ENCODE measurements at regions not wholly inside any gene's neighbourhood (a gene's known extent, or its start where the extent isn't known, plus 50 kb on each side); places are given as distances from the start of the nearest gene placed in this dataset.

DNA sequence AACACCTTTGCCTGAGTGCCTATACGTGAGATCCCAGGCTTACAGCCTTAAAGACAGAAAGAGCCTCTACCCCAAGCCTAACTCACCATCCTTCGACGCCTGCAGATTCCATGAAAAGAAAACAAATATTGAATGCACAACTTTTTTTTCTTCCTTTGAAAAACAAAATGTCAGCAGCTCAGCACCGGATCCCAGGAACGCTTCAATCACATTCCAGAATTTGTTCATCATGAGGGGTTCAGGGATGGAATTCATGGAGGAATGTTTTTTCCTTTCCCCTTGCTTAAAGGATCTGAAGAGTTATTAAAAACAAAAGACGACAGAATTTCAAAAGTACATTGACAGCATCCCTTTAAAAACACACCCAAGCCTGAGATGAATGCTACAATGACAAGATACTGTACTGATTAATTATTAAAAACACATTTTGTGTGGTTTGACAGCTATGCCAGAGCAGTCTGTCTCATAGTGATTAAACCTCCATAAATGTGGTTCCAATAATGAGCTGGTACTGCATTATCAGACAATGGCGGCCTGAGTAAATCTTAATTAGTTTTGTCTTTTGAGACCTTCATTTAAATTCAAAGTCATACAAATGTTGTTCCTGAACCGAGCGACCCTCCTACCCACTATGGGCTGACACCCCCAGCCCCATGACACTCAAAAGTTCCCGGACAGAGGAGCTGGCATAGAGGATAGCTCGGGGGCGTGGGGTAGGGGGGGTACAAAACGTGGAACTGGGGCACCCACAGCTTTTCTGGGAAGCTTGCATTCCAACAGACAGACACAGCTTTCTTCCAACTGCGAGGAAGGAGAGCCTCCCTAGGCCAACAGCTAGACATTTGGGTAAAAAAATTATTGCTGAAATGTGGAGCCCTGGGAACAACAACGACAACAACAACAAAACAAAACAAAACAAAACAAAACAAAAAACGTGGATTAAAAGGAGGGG is 227.5 kb downstream of the TTC32 start:
- Mint-ChIP-seq H3K4me1 (ENCODE audit: low read depth) (no peaks in the 10 kb centered on the region), H3K27me3 (ENCODE audit: low read depth) (peaks cover 6% of the 10 kb centered on the region), H3K9me3 (no peaks in the 10 kb centered on the region), H3K4me3 (no peak overlapping the region), H3K36me3 (ENCODE audit: insufficient read depth) (no peaks in the 10 kb centered on the region)
- DNase-seq (no peak), ATAC-seq (no peak)

- H3K27me3 Mint-ChIP-seq (ENCODE audit: low read depth): peaks cover 6% of the 10 kb centered on the region
- no peak for DNase-seq
- ATAC-seq: no peak
- no peaks in the 10 kb centered on the region for H3K9me3 Mint-ChIP-seq
- H3K4me3 Mint-ChIP-seq: no peak overlapping the region
- no peaks in the 10 kb centered on the region for H3K4me1 Mint-ChIP-seq (ENCODE audit: low read depth)
- H3K36me3 Mint-ChIP-seq (ENCODE audit: insufficient read depth): no peaks in the 10 kb centered on the region
Measured at GRCh38 chr2:19673213-19673791, 228.5 kb downstream of the TTC32 start.

- peaks cover 3% of the 10 kb centered on the region for H3K27me3 Mint-ChIP-seq (ENCODE audit: low read depth)
- H3K36me3 Mint-ChIP-seq (ENCODE audit: insufficient read depth): no peaks in the 10 kb centered on the region
- DNase-seq (no peak), ATAC-seq (no peak)
- H3K4me3 Mint-ChIP-seq: no peak overlapping the region
- no peaks in the 10 kb centered on the region for H3K9me3 Mint-ChIP-seq
- no peaks in the 10 kb centered on the region for H3K4me1 Mint-ChIP-seq (ENCODE audit: low read depth)
Measured at GRCh38 chr2:19671916-19672315, 229.9 kb downstream of the TTC32 start.

GRCh38 chr2:19671311-19671710 is 230.5 kb downstream of the TTC32 start:
- Mint-ChIP-seq H3K4me1 (ENCODE audit: low read depth) (no peaks in the 10 kb centered on the region), H3K36me3 (ENCODE audit: insufficient read depth) (no peaks in the 10 kb centered on the region), H3K4me3 (no peak overlapping the region), H3K9me3 (no peaks in the 10 kb centered on the region), H3K27me3 (ENCODE audit: low read depth) (no peaks in the 10 kb centered on the region)
- no peak for ATAC-seq
- no peak for DNase-seq

DNA sequence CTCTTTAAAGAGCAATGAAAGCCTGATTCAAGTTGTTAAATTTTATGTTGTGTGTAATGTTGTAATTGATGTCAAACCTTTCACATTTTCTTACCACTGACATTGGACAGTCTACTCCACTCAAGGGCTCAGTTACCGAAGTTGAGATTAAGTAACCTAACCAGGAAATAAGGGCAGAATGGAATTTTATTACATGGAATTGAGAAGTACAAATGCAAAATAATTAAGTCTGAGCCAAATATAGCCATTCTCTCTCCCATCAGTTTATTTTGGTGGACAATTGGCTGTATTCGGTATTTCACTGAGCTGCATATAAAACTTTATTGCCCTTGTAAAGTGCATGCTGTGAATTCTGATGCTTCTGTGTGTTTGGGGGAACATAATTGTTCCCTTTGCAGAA is 231.5 kb downstream of the TTC32 start:
- ATAC-seq (no peak), DNase-seq (no peak)
- Mint-ChIP-seq H3K4me3 (no peak overlapping the region), H3K9me3 (no peaks in the 10 kb centered on the region), H3K36me3 (ENCODE audit: insufficient read depth) (no peaks in the 10 kb centered on the region), H3K27me3 (ENCODE audit: low read depth) (no peaks in the 10 kb centered on the region), H3K4me1 (ENCODE audit: low read depth) (no peaks in the 10 kb centered on the region)

GRCh38 chr2:19669559-19669958 is 232.2 kb downstream of the TTC32 start:
- no peak for DNase-seq
- H3K27me3 Mint-ChIP-seq (ENCODE audit: low read depth): no peaks in the 10 kb centered on the region
- no peaks in the 10 kb centered on the region for H3K9me3 Mint-ChIP-seq
- no peaks in the 10 kb centered on the region for H3K4me1 Mint-ChIP-seq (ENCODE audit: low read depth)
- H3K36me3 Mint-ChIP-seq (ENCODE audit: insufficient read depth): no peaks in the 10 kb centered on the region
- ATAC-seq: no peak
- no peak overlapping the region for H3K4me3 Mint-ChIP-seq

- ATAC-seq: no peak
- no peaks in the 10 kb centered on the region for H3K27me3 Mint-ChIP-seq (ENCODE audit: low read depth)
- H3K4me1 Mint-ChIP-seq (ENCODE audit: low read depth): no peaks in the 10 kb centered on the region
Measured at GRCh38 chr2:19669126-19669525, 232.7 kb downstream of the TTC32 start.

DNA sequence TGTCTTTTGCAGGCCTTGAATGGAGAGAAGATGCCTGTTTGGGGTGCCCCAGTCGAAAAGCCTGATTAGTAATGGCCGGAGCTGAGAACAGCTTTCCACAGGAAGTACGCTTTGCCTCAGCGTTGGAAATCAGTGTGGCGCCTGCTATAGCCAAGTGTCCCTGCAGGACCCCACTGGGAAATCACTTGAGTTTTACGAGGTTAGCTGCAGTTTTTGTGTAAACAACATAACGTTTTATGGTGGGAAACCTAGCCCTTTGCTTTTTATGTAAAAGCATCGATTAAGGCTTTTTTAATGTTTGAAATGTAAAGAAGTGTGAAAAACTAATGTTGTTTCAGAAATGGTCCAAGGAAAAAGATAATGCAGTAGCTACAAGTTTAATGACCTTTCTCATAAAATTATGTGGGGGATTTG is 234.2 kb downstream of the TTC32 start:
- H3K27me3 Mint-ChIP-seq (ENCODE audit: low read depth): no peaks in the 10 kb centered on the region
- DNase-seq (no peak), ATAC-seq (no peak)
- H3K36me3 Mint-ChIP-seq (ENCODE audit: insufficient read depth): no peaks in the 10 kb centered on the region
- no peak overlapping the region for H3K4me3 Mint-ChIP-seq
- no peaks in the 10 kb centered on the region for H3K4me1 Mint-ChIP-seq (ENCODE audit: low read depth)
- H3K9me3 Mint-ChIP-seq: no peaks in the 10 kb centered on the region

More at GRCh38 chr2:19669126-19669525, 232.7 kb downstream of the TTC32 start:
- H3K36me3 Mint-ChIP-seq (ENCODE audit: insufficient read depth): no peaks in the 10 kb centered on the region
- no peaks in the 10 kb centered on the region for H3K9me3 Mint-ChIP-seq
- no peak overlapping the region for H3K4me3 Mint-ChIP-seq
- no peak for DNase-seq

- Mint-ChIP-seq H3K36me3 (ENCODE audit: insufficient read depth) (no peaks in the 10 kb centered on the region), H3K4me1 (ENCODE audit: low read depth) (no peaks in the 10 kb centered on the region), H3K9me3 (no peaks in the 10 kb centered on the region), H3K27me3 (ENCODE audit: low read depth) (no peaks in the 10 kb centered on the region), H3K4me3 (no peak overlapping the region)
- ATAC-seq: no peak
- no peak for DNase-seq
Measured at GRCh38 chr2:19667085-19667484, 234.7 kb downstream of the TTC32 start.

DNA sequence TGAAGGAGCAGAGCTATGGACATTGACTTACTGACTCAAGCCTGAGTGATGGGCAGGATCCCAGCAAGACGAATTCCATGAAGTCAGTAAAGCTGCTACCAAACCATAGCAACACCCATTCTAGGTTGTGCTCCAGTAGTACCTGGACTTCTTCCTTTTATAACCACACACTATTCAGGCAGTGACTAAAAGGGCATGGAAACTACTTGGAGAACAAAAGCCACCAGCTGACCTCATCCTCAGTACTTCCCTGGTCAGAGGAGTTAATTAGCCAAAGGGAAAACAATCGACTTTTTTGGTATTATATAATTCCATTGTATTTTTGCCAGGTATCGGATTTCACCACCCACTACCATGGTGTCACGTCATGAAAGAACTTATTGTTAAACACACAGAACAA is 237.1 kb downstream of the TTC32 start:
- no peaks in the 10 kb centered on the region for H3K27me3 Mint-ChIP-seq (ENCODE audit: low read depth)
- no peak overlapping the region for H3K4me3 Mint-ChIP-seq
- H3K36me3 Mint-ChIP-seq (ENCODE audit: insufficient read depth): no peaks in the 10 kb centered on the region
- DNase-seq (no peak), ATAC-seq (no peak)
- H3K9me3 Mint-ChIP-seq: no peaks in the 10 kb centered on the region
- H3K4me1 Mint-ChIP-seq (ENCODE audit: low read depth): no peaks in the 10 kb centered on the region

DNA sequence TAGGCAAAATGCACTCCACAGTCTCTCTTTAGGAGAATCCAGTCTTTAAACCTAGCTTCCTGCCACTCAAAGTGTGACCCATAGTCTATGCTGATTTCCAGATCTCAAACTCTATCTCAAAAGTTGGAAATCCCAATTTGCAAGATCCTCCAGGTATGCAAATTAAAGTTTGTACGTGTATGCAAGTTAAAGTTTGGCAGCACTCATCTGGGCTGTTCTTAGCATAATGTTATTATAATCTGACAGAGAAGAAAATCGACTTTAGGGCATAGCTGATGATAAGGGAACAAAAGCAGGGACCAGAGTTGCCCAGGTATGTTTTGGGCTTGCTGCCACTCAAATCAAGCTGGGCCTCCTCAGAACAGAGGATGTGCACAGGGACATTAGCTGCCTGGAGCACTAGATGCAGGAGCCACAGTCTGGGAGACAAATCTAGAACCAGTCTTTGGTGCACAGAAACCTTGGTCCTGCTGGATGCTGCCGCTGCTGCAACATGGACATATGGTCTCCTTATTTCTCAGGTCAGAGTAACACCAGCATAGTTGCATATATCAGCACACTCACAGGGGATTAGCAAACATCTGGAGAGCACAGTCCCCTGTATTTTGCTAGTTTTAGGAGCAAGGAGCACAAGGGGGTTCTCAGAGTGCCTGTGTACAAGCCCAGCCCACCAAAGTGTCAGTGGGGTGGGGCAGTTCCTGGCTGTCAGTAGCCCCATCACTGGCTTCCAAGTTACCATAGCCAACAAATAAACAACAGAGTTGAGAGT is 242.6 kb downstream of the TTC32 start:
- no peaks in the 10 kb centered on the region for H3K27me3 Mint-ChIP-seq (ENCODE audit: low read depth)
- no peak for ATAC-seq
- H3K4me1 Mint-ChIP-seq (ENCODE audit: low read depth): no peaks in the 10 kb centered on the region
- no peaks in the 10 kb centered on the region for H3K36me3 Mint-ChIP-seq (ENCODE audit: insufficient read depth)
- H3K9me3 Mint-ChIP-seq: no peaks in the 10 kb centered on the region
- no peak for DNase-seq
- H3K4me3 Mint-ChIP-seq: no peak overlapping the region

- peaks cover 5% of the 10 kb centered on the region for H3K27me3 Mint-ChIP-seq (ENCODE audit: low read depth)
- H3K36me3 Mint-ChIP-seq (ENCODE audit: insufficient read depth): no peaks in the 10 kb centered on the region
- no peaks in the 10 kb centered on the region for H3K9me3 Mint-ChIP-seq
- no peak overlapping the region for H3K4me3 Mint-ChIP-seq
- no peak for DNase-seq
- ATAC-seq: no peak
- no peaks in the 10 kb centered on the region for H3K4me1 Mint-ChIP-seq (ENCODE audit: low read depth)
Measured at GRCh38 chr2:19656011-19656410, 245.8 kb downstream of the TTC32 start.

GRCh38 chr2:19654310-19655090 is 247.3 kb downstream of the TTC32 start:
- H3K9me3 Mint-ChIP-seq: no peaks in the 10 kb centered on the region
- no peaks in the 10 kb centered on the region for H3K36me3 Mint-ChIP-seq (ENCODE audit: insufficient read depth)
- peaks cover 5% of the 10 kb centered on the region for H3K27me3 Mint-ChIP-seq (ENCODE audit: low read depth)

GRCh38 chr2:19653509-19653908 is 248.3 kb downstream of the TTC32 start:
- Mint-ChIP-seq H3K4me3 (no peak overlapping the region), H3K36me3 (ENCODE audit: insufficient read depth) (no peaks in the 10 kb centered on the region), H3K27me3 (ENCODE audit: low read depth) (peaks cover 5% of the 10 kb centered on the region), H3K9me3 (no peaks in the 10 kb centered on the region), H3K4me1 (ENCODE audit: low read depth) (no peaks in the 10 kb centered on the region)
- ATAC-seq: no peak
- DNase-seq: no peak

More at GRCh38 chr2:19654310-19655090, 247.3 kb downstream of the TTC32 start:
- DNase-seq (no peak), ATAC-seq (no peak)
- Mint-ChIP-seq H3K4me3 (no peak overlapping the region), H3K4me1 (ENCODE audit: low read depth) (no peaks in the 10 kb centered on the region)
